ENCODE measurements at regions not wholly inside any gene's neighbourhood (a gene's known extent, or its start where the extent isn't known, plus 50 kb on each side); places are given as distances from the start of the nearest gene placed in this dataset.

DNA sequence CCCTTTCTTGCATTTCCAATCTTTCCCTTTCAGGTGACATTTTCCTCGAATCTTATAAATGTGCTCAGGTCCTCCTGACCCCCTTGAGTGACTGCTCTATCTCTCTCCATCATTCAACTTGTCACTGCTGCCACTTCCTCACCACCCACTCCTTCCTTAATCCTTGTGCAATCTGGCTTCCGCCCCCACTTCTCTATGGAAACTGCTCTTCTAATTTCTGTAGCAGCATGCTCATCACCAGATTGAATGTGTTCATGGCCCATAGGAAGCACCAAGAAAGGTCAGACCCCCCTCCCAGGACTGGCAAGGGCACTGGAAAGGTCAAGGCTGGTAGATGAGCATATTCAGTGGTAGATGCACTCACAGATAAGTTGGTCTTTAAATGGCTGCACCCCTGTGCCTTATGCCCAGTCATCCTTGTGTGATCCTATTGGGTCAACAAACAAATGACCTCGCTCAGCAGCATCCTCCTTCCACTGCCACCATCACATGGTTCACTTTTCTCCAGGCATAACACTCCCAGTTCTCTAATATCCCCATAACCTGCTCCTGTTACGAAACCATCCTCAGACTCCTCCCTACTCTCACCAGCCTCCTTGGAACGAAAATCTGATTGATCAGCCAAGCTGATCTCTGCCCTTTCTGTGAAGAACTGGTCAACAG lies 288.5 kb upstream of the POU3F1 start:
- Histone ChIP-seq H3K9me3 (no peaks in the 10 kb centered on the region), H3K4me1 (no peaks in the 10 kb centered on the region), H3K27ac (no peak overlapping the region), H3K36me3 (no peaks in the 10 kb centered on the region), H3K4me3 (no peak overlapping the region), H3K27me3 (peaks cover 54% of the 10 kb centered on the region)
- WGBS, 2 donors (ENCODE audit: low coverage in 1 of 2), result 43 to 56% methylated on average over 3 to 5 of the region's 5 CpGs
- no peak for ATAC-seq
- no peak for TF ChIP-seq POLR2A (IDR thresholded peaks at IDR 0.05)
- TF ChIP-seq, protein P1, sequence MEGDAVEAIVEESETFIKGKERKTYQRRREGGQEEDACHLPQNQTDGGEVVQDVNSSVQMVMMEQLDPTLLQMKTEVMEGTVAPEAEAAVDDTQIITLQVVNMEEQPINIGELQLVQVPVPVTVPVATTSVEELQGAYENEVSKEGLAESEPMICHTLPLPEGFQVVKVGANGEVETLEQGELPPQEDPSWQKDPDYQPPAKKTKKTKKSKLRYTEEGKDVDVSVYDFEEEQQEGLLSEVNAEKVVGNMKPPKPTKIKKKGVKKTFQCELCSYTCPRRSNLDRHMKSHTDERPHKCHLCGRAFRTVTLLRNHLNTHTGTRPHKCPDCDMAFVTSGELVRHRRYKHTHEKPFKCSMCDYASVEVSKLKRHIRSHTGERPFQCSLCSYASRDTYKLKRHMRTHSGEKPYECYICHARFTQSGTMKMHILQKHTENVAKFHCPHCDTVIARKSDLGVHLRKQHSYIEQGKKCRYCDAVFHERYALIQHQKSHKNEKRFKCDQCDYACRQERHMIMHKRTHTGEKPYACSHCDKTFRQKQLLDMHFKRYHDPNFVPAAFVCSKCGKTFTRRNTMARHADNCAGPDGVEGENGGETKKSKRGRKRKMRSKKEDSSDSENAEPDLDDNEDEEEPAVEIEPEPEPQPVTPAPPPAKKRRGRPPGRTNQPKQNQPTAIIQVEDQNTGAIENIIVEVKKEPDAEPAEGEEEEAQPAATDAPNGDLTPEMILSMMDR (IDR thresholded peaks at IDR 0.05), result no peak

DNA sequence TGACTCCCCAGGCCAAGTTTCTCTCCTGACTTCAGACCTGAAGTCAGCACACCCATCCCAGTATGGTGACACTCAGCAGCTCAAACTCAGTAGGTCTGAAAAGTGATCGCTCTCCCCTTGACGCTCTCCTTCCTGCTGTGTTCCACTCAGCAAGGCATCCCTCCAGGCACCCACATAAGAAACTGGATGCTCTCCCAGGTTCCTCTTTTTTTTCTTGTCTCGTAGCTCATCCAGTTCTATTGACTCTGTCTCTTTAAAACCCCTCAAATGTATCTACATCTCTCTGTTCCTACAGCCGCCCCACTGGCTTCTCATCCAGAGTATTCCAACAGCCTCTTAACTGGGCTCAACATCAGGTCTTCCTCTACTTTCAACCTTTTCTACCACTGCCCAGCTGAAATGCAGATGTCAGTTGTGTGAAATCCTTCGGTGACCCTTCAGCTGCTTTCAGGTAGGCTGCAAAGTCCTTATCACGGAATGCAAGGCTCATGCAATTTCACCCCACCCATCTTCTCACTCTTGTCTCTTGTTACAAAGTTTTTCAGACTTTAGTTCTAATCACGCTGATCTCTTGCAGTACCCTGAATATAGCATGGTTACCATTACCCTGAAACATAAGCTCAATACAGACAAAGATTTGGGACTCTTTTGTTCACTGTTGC lies 286.2 kb upstream of the POU3F1 start:
- H3K9me3 ChIP-seq, result no peaks in the 10 kb centered on the region
- peaks cover 54% of the 10 kb centered on the region for H3K27me3 ChIP-seq
- 68 to 82% methylated on average over 5 to 7 of the region's 7 CpGs for WGBS, 2 donors (ENCODE audit: low coverage in 1 of 2)
- TF ChIP-seq POLR2A (IDR thresholded peaks at IDR 0.05), result no peak
- TF ChIP-seq EP300 (IDR thresholded peaks at IDR 0.05), result no peak
- TF ChIP-seq POLR2AphosphoS5 (IDR thresholded peaks at IDR 0.05), result no peak
- TF ChIP-seq, protein P1 (IDR thresholded peaks at IDR 0.05), result no peak
- H3K36me3 ChIP-seq, result no peaks in the 10 kb centered on the region
- H3K4me3 ChIP-seq, result no peak overlapping the region
- ATAC-seq, result no peak
- H3K27ac ChIP-seq, result no peak overlapping the region
- H3K4me1 ChIP-seq, result no peaks in the 10 kb centered on the region

DNA sequence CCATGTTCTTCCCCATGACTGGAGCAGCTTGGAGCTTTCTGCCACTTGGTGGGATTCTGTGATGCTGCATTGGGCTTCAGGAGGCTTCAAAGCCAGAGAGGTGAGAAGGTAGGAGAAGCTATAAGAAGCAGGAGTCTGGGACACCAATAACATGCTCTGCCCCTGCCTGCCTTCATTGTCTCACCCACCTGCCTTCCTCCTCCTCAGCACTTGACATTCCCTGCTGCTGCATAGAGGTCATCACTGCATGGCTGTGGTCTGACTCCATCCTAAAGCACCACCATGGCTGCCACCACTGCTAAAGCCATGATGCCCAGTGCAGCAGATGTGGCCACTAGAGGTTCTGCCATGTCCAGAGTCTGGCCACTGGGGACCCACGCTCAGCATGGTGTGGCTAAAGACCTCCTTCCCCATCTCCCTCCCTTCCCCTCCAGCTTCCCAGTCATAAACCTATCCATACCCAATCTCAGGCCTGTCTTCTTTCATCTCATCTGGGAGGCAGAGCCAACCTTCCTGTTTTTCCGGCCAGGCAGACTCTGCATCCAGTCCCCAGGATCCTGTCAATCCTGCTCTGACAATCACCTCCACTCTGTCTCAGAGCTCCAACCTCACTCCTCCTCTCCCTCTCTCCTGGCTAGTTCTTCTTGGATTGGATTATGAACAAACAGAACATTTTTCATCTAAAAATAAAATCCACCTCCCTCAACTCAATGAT lies 285.1 kb upstream of the POU3F1 start:
- TF ChIP-seq EP300 (IDR thresholded peaks at IDR 0.05) (no peak), POLR2AphosphoS5 (IDR thresholded peaks at IDR 0.05) (no peak), POLR2A (IDR thresholded peaks at IDR 0.05) (no peak)
- TF ChIP-seq, protein P1 (IDR thresholded peaks at IDR 0.05), result no peak
- Histone ChIP-seq H3K4me3 (no peak overlapping the region), H3K27me3 (peaks cover 48% of the 10 kb centered on the region), H3K27ac (no peak overlapping the region), H3K4me1 (no peaks in the 10 kb centered on the region), H3K36me3 (no peaks in the 10 kb centered on the region), H3K9me3 (no peaks in the 10 kb centered on the region)
- WGBS, 2 donors (ENCODE audit: low coverage in 1 of 2), result 35 to 58% methylated on average over 2 of the region's 2 CpGs
- ATAC-seq, result no peak

DNA sequence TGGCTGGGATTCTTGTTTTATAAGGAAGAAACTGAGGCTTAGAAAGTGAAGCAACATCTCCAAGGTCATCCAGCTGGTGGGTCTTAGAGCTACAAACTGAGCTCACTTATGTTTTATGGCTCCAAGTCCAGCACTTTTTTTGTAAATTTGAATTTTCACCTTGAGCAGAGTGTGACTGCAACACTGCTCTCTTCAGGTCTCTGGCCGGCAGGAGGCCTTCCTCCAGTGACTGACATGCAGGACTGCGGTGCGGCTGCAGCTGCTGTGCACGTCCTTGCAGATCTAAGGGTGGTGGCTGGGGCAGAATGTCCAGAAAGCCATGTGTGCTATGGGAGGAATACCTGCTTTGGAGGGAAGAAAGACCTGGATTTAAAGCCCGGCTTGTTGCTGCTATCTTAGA lies 284.2 kb upstream of the POU3F1 start:
- Histone ChIP-seq H3K27ac (no peak overlapping the region), H3K9me3 (no peaks in the 10 kb centered on the region), H3K4me1 (no peaks in the 10 kb centered on the region), H3K27me3 (peaks cover 40% of the 10 kb centered on the region), H3K4me3 (no peak overlapping the region), H3K36me3 (no peaks in the 10 kb centered on the region)
- TF ChIP-seq EP300 (IDR thresholded peaks at IDR 0.05) (no peak), POLR2AphosphoS5 (IDR thresholded peaks at IDR 0.05) (no peak), POLR2A (IDR thresholded peaks at IDR 0.05) (no peak)
- TF ChIP-seq, protein P1 (IDR thresholded peaks at IDR 0.05), result no peak
- WGBS, 2 donors (ENCODE audit: low coverage in 1 of 2), result no CpG with 5 or more reads among the region's 5 CpGs
- ATAC-seq, result no peak
